Duodenal mucosa (tissue), 2 donors: ENCODE measurements at regions not wholly inside any gene's neighbourhood (a gene's known extent, or its start where the extent isn't known, plus 50 kb on each side); places are given as distances from the start of the nearest gene placed in this dataset.

Experiments used
- H3K27ac ChIP-seq: one replicate; pipeline ENCODE4 v1.7.0; 2013; ENCODE audit warnings: low read depth, low read length
- H3K27me3 ChIP-seq, 2 donors: one replicate each; pipeline ENCODE4 v1.7.0; 2013; ENCODE audit warnings: low read length in 2 of 2, control low read depth in 1 of 2; ENCODE audit not compliant: insufficient read depth in 2 of 2, control insufficient read depth in 1 of 2
- H3K36me3 ChIP-seq, 2 donors: one replicate each; pipeline ENCODE4 v1.7.0; 2013; ENCODE audit warnings: low read length in 2 of 2, control low read depth in 1 of 2; ENCODE audit not compliant: insufficient read depth in 2 of 2, control insufficient read depth in 1 of 2
- H3K4me1 ChIP-seq, 2 donors: one replicate each; pipeline ENCODE4 v1.7.0; 2013; ENCODE audit warnings: low read length in 2 of 2, control low read depth in 1 of 2; ENCODE audit not compliant: insufficient read depth in 2 of 2, control insufficient read depth in 1 of 2
- H3K4me3 ChIP-seq, 2 donors: one replicate each; pipeline ENCODE4 v1.7.0; 2013; ENCODE audit warnings: low read length in 2 of 2, low read depth in 1 of 2
- H3K9ac ChIP-seq, 2 donors: one replicate each; pipeline ENCODE4 v1.7.0; 2013; ENCODE audit warnings: low read length in 2 of 2, low read depth in 1 of 2
- H3K9me3 ChIP-seq, 2 donors: one replicate each; pipeline ENCODE4 v1.7.0; 2013; ENCODE audit warnings: low read length in 2 of 2, control low read depth in 1 of 2; ENCODE audit not compliant: control insufficient read depth in 1 of 2

DNA sequence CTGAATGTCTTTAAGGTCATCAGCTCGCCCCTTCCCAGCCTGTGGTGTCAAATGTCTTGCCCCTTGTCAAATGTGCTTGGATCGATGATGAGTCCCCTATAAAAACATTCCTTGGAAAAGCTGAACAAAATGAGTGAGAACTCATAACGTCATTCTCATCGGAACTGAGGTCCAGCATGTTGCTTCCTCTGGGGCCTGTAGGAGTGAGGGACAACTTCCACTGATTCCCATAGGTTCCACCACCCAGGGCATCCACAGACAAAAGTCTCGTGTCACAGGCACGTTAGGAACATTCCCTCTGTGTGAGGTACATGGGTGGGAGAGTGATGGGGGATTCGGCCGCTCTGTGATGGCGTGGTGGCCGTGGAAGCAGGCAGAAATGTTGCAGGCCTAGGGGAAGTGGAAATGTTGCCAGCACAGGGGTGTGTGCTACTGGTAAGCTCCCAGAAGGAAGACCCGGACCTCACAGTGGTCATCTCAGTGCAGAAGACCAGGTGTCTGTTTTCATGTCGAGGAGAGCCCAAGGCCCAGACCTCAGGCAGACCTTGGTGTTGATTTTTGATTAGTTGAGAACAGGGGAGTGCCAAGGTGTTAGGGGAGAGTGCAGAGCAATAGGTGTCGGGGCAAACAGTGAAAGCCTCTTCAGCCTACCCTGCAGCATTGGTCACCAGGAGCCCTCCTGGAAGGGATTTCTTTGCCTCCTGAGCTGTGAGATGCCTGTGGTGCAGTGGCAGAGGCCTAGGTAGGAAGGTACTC lies 96.8 kb downstream of the SNRPN start:
- Histone ChIP-seq H3K9ac (no peak overlapping the region), H3K27ac (no peak overlapping the region), H3K4me1 (no peaks in the 10 kb centered on the region), H3K27me3 (no peaks in the 10 kb centered on the region), H3K4me3 (peak overlapping the region; percentile 37 to 51), H3K9me3 (peaks cover 91 to 99% of the 10 kb centered on the region in 2 donors), H3K36me3 (peaks cover 54 to 65% of the 10 kb centered on the region in 2 donors)

DNA sequence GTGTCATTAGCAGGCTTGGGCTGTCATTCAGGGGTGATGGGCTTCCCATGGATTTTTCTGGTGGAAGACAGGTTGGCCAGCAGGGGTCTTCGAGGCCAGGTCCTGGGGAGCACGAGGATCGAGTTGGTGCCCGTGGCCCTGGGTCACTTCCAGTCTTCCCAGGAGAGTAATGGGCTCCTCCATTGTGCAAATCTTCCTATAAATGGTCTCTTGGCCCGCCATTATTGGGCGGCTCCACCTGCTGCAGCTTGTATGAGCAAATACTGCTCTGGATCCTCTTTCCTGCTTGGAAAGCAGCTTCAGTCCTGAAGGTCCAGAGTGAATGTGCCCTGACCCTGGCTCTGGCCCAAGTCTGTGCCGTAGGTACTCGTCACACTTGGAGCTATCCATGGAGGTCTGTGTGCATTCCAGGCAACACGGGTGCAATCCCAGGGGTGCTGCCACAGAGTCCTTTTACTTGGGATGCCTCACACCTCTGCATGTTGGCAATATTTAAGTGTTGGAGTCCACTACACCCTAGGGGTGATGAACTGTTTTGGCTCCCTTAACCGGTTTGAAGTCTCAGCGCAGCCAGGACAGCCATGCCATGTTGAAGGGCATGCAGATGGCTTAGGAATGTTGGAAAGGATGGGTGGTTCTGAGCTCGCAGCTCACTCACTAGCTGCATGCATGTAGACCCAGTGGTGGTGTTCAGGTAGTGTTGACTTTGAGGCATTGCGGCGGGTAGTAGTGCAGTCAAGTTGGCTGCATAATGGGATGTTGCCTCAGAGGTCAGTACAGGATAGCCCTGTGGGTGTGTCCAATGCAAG lies 97.6 kb downstream of the SNRPN start:
- no peak overlapping the region for H3K27ac ChIP-seq
- no peaks in the 10 kb centered on the region for H3K27me3 ChIP-seq
- no peak overlapping the region for H3K9ac ChIP-seq
- peak overlapping the region; percentile 37 to 51 for H3K4me3 ChIP-seq
- no peaks in the 10 kb centered on the region for H3K4me1 ChIP-seq
- peaks cover 59 to 73% of the 10 kb centered on the region in 2 donors for H3K36me3 ChIP-seq
- H3K9me3 ChIP-seq = peaks cover 93 to 99% of the 10 kb centered on the region in 2 donors

DNA sequence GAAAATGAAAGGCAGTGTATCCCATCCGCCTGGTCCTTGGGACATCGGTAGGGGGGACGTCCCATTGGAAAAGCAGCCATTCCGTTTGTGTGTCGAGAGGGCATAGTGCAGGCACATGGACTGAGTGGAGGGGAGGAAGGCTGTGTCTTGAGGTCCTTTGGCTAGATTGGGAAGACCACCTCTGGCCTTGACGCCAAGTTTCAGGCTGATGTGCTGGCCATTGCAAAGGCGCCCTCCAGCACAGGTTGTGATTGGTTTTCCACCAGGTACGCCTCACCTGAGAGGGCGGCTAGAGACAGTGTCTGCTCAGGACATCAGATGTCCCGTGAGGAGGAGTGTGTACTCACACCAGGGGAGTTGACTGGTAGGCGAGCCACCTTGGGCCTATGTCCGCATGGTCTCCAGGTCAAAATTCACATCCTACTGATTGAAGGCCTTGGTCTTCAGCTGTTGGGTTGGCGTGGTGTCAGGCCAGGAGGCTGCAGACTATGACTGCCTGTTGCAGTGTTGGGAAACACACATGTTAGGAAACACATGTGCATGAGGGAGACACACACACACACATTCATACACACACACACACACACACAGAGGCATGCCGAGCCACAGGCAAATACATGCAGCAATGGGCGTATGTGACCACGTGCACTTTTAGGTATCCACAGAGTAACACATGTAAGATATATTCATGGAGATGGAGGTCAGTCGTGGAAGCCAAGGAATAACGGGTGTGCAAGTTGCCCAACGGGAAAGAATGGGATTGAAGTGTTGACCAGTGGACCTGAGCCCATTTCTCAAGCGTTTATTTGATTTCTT lies 98.4 kb downstream of the SNRPN start:
- Histone ChIP-seq H3K36me3 (peaks cover 64 to 81% of the 10 kb centered on the region in 2 donors), H3K9me3 (peaks cover 93 to 99% of the 10 kb centered on the region in 2 donors), H3K4me1 (no peaks in the 10 kb centered on the region), H3K4me3 (peak overlapping the region; percentile 32 to 37), H3K9ac (no peak overlapping the region), H3K27ac (no peak overlapping the region), H3K27me3 (no peaks in the 10 kb centered on the region)

DNA sequence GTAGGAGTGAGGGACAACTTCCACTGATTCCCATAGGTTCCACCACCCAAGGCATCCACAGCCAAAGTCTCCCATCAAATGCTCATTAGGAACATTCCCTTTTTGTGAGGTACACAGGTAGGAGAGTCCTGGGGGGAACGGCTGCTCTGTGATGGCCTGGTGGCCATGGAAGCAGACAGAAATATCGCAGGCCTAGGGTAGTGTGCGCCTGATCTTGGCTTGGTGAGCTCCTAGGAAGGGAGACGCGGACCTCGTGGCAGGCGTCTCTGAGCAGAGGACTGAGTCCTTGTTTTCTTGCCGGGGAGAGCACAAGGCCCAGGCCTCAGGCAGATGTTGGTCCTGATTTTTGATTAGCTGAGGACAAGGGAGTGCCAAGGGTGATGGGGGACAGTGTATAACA lies 99.5 kb downstream of the SNRPN start:
- no peaks in the 10 kb centered on the region for H3K4me1 ChIP-seq
- H3K9me3 ChIP-seq = peaks cover 99 to 100% of the 10 kb centered on the region in 2 donors
- H3K4me3 ChIP-seq = peak overlapping the region in 1 of 2 donors; percentile 15
- H3K27ac ChIP-seq = no peak overlapping the region
- no peaks in the 10 kb centered on the region for H3K27me3 ChIP-seq
- H3K36me3 ChIP-seq = peaks cover 75 to 92% of the 10 kb centered on the region in 2 donors
- no peak overlapping the region for H3K9ac ChIP-seq

DNA sequence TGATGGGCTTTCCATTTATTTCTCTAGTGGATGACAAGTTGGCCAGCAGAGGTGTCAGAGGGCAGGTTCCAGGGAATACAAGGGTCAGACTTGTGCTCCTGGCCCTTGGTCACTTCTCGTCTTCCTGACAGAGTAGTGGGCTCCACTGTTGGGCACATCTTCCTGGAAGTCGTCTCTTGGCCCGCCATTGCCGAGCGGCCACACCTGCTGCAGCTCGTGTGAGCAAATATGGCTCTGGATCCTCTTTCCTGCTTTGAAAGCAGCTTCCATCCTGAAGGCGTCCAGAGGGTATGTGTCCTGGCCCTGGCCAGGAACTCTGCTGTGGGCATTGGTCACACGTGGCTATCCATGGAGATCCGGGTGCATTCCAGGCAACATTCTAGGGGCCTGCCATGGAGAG lies 100.2 kb downstream of the SNRPN start:
- Histone ChIP-seq H3K4me3 (peak overlapping the region; percentile 50 to 60), H3K36me3 (peaks cover 81 to 98% of the 10 kb centered on the region in 2 donors), H3K27me3 (no peaks in the 10 kb centered on the region), H3K27ac (no peak overlapping the region), H3K9me3 (peaks cover 100% of the 10 kb centered on the region in 2 donors), H3K9ac (no peak overlapping the region), H3K4me1 (no peaks in the 10 kb centered on the region)

DNA sequence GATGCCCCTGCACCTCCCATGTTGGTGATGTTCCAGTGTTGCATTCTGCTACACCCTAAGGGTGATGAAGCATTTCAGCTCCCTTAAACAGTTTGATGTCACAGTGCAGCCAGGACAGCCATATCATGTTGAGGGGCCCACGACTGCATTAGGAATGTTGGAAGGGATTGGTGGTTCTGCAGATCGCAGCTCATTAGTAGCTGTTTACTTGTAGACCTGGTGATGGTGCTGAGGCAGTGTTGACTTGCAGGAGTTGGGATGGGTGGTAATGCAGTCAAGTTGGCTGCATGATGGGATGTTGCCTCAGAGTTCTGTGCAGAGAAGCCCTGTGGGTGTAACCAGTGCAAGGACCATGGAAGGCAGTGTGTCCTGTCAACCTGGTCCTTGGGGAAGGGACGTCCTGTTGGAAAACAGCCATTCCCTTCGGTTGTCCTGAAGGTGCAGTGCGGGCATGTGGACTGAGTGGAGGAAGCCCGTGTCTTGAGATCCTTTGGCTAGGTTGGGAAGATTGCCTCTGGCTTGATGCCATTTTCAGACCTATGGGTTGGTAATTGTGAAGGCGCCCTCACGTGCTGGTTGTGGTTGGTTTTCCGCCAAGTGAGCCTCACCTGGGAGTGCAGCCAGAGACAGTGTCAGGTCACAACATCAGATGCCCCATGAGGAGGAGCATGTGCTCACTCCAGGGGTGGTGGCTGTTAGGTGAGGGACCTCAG lies 100.7 kb downstream of the SNRPN start:
- peaks cover 85 to 100% of the 10 kb centered on the region in 2 donors for H3K36me3 ChIP-seq
- no peak overlapping the region for H3K27ac ChIP-seq
- peaks cover 100% of the 10 kb centered on the region in 2 donors for H3K9me3 ChIP-seq
- no peak overlapping the region for H3K9ac ChIP-seq
- H3K4me1 ChIP-seq = no peaks in the 10 kb centered on the region
- H3K27me3 ChIP-seq = no peaks in the 10 kb centered on the region
- H3K4me3 ChIP-seq = peak overlapping the region; percentile 50 to 60

DNA sequence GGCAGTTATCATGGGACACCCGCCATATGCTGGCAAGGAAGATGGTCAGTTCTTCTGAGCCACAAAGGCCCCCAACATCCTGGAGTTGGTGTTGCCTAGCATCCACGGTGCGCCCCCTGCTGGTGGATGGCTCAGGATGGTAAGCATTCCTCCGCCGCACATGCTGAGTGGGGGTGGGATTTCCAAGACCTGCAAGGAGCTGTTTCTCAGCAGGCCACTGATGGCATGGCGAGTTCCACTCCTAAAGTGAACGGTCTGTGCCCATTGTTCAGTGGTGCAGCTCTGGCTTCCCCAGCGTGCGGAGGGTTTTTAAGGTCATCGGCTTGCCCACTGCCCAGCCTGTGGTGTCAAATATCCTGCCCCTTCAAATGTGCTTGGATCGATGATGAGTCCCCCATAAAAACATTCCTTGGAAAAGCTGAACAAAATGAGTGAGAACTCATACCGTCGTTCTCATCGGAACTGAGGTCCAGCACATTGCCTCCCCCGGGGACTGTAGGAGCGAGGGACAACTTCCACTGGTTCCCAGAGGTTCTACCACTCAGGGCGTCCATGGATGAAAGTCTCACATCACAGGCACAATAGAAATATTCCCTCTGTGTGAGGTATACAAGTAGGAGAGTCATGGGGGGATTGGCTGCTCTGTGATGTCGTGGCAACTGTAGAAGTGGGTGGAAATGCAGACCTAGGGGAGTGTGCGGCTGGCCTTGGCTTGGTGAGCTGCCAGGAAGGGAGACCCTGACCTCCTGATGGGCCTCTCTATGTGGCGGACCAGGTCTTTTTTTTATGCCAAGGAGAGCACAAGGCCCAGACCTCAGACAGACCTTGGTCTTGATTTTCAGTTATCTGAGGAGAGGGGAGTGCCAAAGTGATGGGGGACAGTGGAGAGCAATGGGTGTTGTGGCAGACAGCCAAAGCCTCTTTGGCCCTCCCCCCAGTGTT lies 102.0 kb downstream of the SNRPN start:
- Histone ChIP-seq H3K36me3 (peaks cover 85 to 100% of the 10 kb centered on the region in 2 donors), H3K4me1 (no peaks in the 10 kb centered on the region), H3K27me3 (no peaks in the 10 kb centered on the region), H3K9ac (no peak overlapping the region), H3K27ac (no peak overlapping the region), H3K9me3 (peaks cover 100% of the 10 kb centered on the region in 2 donors), H3K4me3 (peak overlapping the region; percentile 37 to 60)

DNA sequence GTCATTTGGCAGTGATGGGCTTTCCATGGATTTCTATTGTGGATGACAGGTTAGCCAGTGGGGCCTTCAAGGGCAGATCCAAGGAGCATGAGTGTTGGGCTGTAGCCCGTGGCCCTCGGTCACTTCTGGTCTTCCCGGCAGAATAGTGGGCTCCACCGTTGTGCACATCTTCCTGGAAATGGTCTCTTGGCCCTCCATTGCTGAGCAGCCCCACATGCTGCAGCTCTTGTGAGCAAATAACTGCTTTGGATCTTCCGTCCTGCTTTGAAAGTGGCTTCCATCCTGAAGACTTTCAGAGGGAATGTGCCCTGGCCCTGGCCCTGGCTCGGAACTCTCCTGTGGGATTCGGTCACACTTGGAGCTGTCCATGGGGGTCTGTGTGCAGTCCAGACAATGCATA lies 102.8 kb downstream of the SNRPN start:
- no peaks in the 10 kb centered on the region for H3K27me3 ChIP-seq
- H3K9ac ChIP-seq = no peak overlapping the region
- peaks cover 80 to 100% of the 10 kb centered on the region in 2 donors for H3K36me3 ChIP-seq
- H3K9me3 ChIP-seq = peaks cover 99 to 100% of the 10 kb centered on the region in 2 donors
- no peaks in the 10 kb centered on the region for H3K4me1 ChIP-seq
- no peak overlapping the region for H3K27ac ChIP-seq
- peak overlapping the region in 1 of 2 donors; percentile 54 for H3K4me3 ChIP-seq
